GM19372 (cell line): ENCODE measurements at regions not wholly inside any gene's neighbourhood (a gene's known extent, or its start where the extent isn't known, plus 50 kb on each side); places are given as distances from the start of the nearest gene placed in this dataset.
"Not testable (repeated sequence)": the region's sequence is repeated elsewhere in the genome, so short reads cannot be mapped to it uniquely, and the experiment has no call there.

ENCODE experiments used
- ATAC-seq: cut with Tn5 transposase; IDR thresholded peaks from one replicate; pipeline ENCODE4 v1.9.1; 2021; ENCODE audit warnings: mild to moderate bottlenecking, low read depth, moderate library complexity; ENCODE audit not compliant: unreplicated experiment

- no peak for ATAC-seq
These were observed 197.4 kb downstream of the UQCRFS1 start for GRCh38 chr19:29015569-29015968.

- no peak for ATAC-seq
These were observed 198.0 kb downstream of the UQCRFS1 start for GRCh38 chr19:29014857-29015436.

GRCh38 chr19:29013988-29014387 is 199.0 kb downstream of the UQCRFS1 start:
- ATAC-seq = no peak

GRCh38 chr19:29013325-29013724 is 199.6 kb downstream of the UQCRFS1 start:
- no peak for ATAC-seq

- ATAC-seq = no peak
These were observed 200.5 kb downstream of the UQCRFS1 start for GRCh38 chr19:29012457-29012856.

- no peak for ATAC-seq
These were observed 202.7 kb downstream of the UQCRFS1 start for GRCh38 chr19:29010276-29010675.

GRCh38 chr19:29006057-29006735 is 206.8 kb downstream of the UQCRFS1 start:
- ATAC-seq = no peak

GRCh38 chr19:29004796-29005195 is 208.2 kb downstream of the UQCRFS1 start:
- no peak for ATAC-seq

GRCh38 chr19:29003641-29004409 is 209.1 kb downstream of the UQCRFS1 start:
- ATAC-seq = no peak

GRCh38 chr19:29002336-29002735 is 210.6 kb downstream of the UQCRFS1 start:
- ATAC-seq = no peak

GRCh38 chr19:29001597-29002245 is 211.2 kb downstream of the UQCRFS1 start:
- ATAC-seq = no peak

- no peak for ATAC-seq
These were observed 211.8 kb downstream of the UQCRFS1 start for GRCh38 chr19:29001141-29001581.

GRCh38 chr19:28999724-29000433 is 213.1 kb downstream of the UQCRFS1 start:
- ATAC-seq = no peak

GRCh38 chr19:28998974-28999373 is 214.0 kb downstream of the UQCRFS1 start:
- ATAC-seq = no peak

- ATAC-seq = not testable (repeated sequence)
These were observed 215.1 kb downstream of the UQCRFS1 start for GRCh38 chr19:28997866-28998265.

GRCh38 chr19:28990522-28990921 is 222.4 kb downstream of the UQCRFS1 start:
- no peak for ATAC-seq

GRCh38 chr19:28989739-28990138 is 223.2 kb downstream of the UQCRFS1 start:
- ATAC-seq = no peak

- no peak for ATAC-seq
These were observed 224.9 kb downstream of the UQCRFS1 start for GRCh38 chr19:28988066-28988465.

GRCh38 chr19:28987177-28987576 is 225.8 kb downstream of the UQCRFS1 start:
- ATAC-seq = no peak

- no peak for ATAC-seq
These were observed 227.8 kb downstream of the UQCRFS1 start for GRCh38 chr19:28985201-28985600.
